ENCODE measurements at regions not wholly inside any gene's neighbourhood (a gene's known extent, or its start where the extent isn't known, plus 50 kb on each side); places are given as distances from the start of the nearest gene placed in this dataset.

GRCh38 chr7:46885167-46885566 lies 696.7 kb downstream of the TNS3 start:
- H3K36me3 ChIP-seq (ENCODE audit: insufficient read depth, low read length): no peaks in the 10 kb centered on the region
- H3K9me2 ChIP-seq (replicated peaks; ENCODE audit: low read depth, low read length): no peaks in the 10 kb centered on the region
- H3K79me2 ChIP-seq (ENCODE audit: insufficient read depth, low read length): no peaks in the 10 kb centered on the region
- no peak overlapping the region for H3K9ac ChIP-seq (ENCODE audit: low read depth, low read length, poor library complexity, severe bottlenecking)
- H2AFZ ChIP-seq (ENCODE audit: low read length): no peak overlapping the region
- H4K20me1 ChIP-seq (ENCODE audit: insufficient read depth, low read length, poor library complexity, severe bottlenecking): no peaks in the 10 kb centered on the region
- no peaks in the 10 kb centered on the region for H3K9me3 ChIP-seq (ENCODE audit: insufficient read depth, low read depth, low read length)
- TF ChIP-seq CTCF (conservative IDR thresholded peaks at IDR 0.05; ENCODE audit: low read length) (no peak), EZH2phosphoT487 (IDR thresholded peaks at IDR 0.05; ENCODE audit: borderline replicate concordance) (no peak)
- no peaks in the 10 kb centered on the region for H3K4me1 ChIP-seq (ENCODE audit: insufficient read depth, low read length, poor library complexity, severe bottlenecking)
- no peak overlapping the region for H3K4me2 ChIP-seq (ENCODE audit: low read depth, low read length, poor library complexity, severe bottlenecking)
- no peak overlapping the region for H3K4me3 ChIP-seq (ENCODE audit: low read length, poor library complexity, severe bottlenecking)
- no peaks in the 10 kb centered on the region for H3K27me3 ChIP-seq (ENCODE audit: insufficient read depth, low read length, poor library complexity, severe bottlenecking)
- no peaks in the 10 kb centered on the region for H3F3A ChIP-seq (ENCODE audit: low read depth)

- no peaks in the 10 kb centered on the region for H4K20me1 ChIP-seq (ENCODE audit: insufficient read depth, low read length, poor library complexity, severe bottlenecking)
- no peaks in the 10 kb centered on the region for H3K36me3 ChIP-seq (ENCODE audit: insufficient read depth, low read length)
- no peak overlapping the region for H3K4me3 ChIP-seq (ENCODE audit: low read length, poor library complexity, severe bottlenecking)
- H3K9me2 ChIP-seq (replicated peaks; ENCODE audit: low read depth, low read length): no peaks in the 10 kb centered on the region
- TF ChIP-seq CTCF (conservative IDR thresholded peaks at IDR 0.05; ENCODE audit: low read length) (no peak), EZH2phosphoT487 (IDR thresholded peaks at IDR 0.05; ENCODE audit: borderline replicate concordance) (no peak)
- no peak overlapping the region for H2AFZ ChIP-seq (ENCODE audit: low read length)
- peaks cover 3% of the 10 kb centered on the region; the same call in 1 of the 2 replicates for H3K9me3 ChIP-seq (ENCODE audit: insufficient read depth, low read depth, low read length)
- H3K4me2 ChIP-seq (ENCODE audit: low read depth, low read length, poor library complexity, severe bottlenecking): no peak overlapping the region
- H3K79me2 ChIP-seq (ENCODE audit: insufficient read depth, low read length): no peaks in the 10 kb centered on the region
- no peaks in the 10 kb centered on the region for H3F3A ChIP-seq (ENCODE audit: low read depth)
- H3K27me3 ChIP-seq (ENCODE audit: insufficient read depth, low read length, poor library complexity, severe bottlenecking): no peaks in the 10 kb centered on the region
- H3K4me1 ChIP-seq (ENCODE audit: insufficient read depth, low read length, poor library complexity, severe bottlenecking): no peaks in the 10 kb centered on the region
- no peak overlapping the region for H3K9ac ChIP-seq (ENCODE audit: low read depth, low read length, poor library complexity, severe bottlenecking)
Observed at GRCh38 chr7:46881507-46882127, 700.3 kb downstream of the TNS3 start.

- H3K79me2 ChIP-seq (ENCODE audit: insufficient read depth, low read length): no peaks in the 10 kb centered on the region
- H3K9ac ChIP-seq (ENCODE audit: low read depth, low read length, poor library complexity, severe bottlenecking): no peak overlapping the region
- TF ChIP-seq CTCF (conservative IDR thresholded peaks at IDR 0.05; ENCODE audit: low read length) (no peak), EZH2phosphoT487 (IDR thresholded peaks at IDR 0.05; ENCODE audit: borderline replicate concordance) (no peak)
- peaks cover 3% of the 10 kb centered on the region; the same call in 1 of the 2 replicates for H3K9me3 ChIP-seq (ENCODE audit: insufficient read depth, low read depth, low read length)
- no peak overlapping the region for H3K4me3 ChIP-seq (ENCODE audit: low read length, poor library complexity, severe bottlenecking)
- no peaks in the 10 kb centered on the region for H3K9me2 ChIP-seq (replicated peaks; ENCODE audit: low read depth, low read length)
- H3K4me1 ChIP-seq (ENCODE audit: insufficient read depth, low read length, poor library complexity, severe bottlenecking): no peaks in the 10 kb centered on the region
- H3F3A ChIP-seq (ENCODE audit: low read depth): no peaks in the 10 kb centered on the region
- H3K36me3 ChIP-seq (ENCODE audit: insufficient read depth, low read length): no peaks in the 10 kb centered on the region
- H2AFZ ChIP-seq (ENCODE audit: low read length): no peak overlapping the region
- no peaks in the 10 kb centered on the region for H4K20me1 ChIP-seq (ENCODE audit: insufficient read depth, low read length, poor library complexity, severe bottlenecking)
- H3K4me2 ChIP-seq (ENCODE audit: low read depth, low read length, poor library complexity, severe bottlenecking): no peak overlapping the region
- no peaks in the 10 kb centered on the region for H3K27me3 ChIP-seq (ENCODE audit: insufficient read depth, low read length, poor library complexity, severe bottlenecking)
Observed at GRCh38 chr7:46880508-46881196, 701.3 kb downstream of the TNS3 start.
